Amniotic epithelial cell (primary cell): ENCODE measurements at regions not wholly inside any gene's neighbourhood (a gene's known extent, or its start where the extent isn't known, plus 50 kb on each side); places are given as distances from the start of the nearest gene placed in this dataset.
"Not testable (repeated sequence)": the region's sequence is repeated elsewhere in the genome, so short reads cannot be mapped to it uniquely, and the experiment has no call there.

Experiments used
- DNase-seq: peaks from one replicate; pipeline ENCODE4 v3.0.0-alpha.2; 2010; ENCODE audit warnings: low read depth

GRCh38 chr2:13218205-13218604, 501.5 kb downstream of the TRIB2 start:
- no peak for DNase-seq

- no peak for DNase-seq
These were observed 510.8 kb downstream of the TRIB2 start for GRCh38 chr2:13227578-13227977.

DNA sequence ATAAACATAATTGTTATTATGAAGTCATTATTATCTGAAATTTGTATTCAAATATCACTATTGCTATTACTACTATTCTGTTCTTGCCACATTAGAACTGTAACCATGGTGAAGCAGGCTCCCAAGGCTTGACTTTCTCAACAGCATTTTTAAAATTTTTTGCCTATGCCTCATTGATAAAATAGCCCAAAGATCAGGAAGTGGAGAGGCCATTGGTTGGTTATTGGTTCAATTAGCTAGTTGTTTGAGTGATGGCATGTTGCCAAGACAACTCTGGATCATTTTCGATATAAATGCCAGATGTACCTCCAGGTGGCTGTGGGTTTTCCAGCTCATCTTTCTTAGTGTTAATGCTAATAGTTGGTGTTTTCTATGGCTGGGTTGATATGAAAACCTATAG, 513.5 kb downstream of the TRIB2 start:
- DNase-seq, result no peak

DNA sequence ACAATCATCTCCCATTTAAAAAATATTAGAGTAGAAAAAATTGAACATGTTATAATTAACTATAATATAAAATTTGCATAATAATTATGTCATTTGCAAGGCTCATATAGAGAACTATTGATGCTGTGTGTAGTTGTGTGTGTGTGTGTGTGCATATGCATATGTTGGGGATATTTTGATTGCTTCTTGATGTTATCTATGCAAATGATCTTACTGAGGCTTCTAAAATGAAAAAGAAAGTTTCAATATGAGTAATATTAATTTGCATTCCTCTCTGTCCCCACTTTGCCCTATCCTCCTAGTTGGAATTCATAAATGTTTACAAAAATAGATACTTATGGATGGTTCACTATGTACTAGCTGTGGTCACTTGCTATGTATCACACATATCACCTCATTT, 523.3 kb downstream of the TRIB2 start:
- DNase-seq, result no peak

DNA sequence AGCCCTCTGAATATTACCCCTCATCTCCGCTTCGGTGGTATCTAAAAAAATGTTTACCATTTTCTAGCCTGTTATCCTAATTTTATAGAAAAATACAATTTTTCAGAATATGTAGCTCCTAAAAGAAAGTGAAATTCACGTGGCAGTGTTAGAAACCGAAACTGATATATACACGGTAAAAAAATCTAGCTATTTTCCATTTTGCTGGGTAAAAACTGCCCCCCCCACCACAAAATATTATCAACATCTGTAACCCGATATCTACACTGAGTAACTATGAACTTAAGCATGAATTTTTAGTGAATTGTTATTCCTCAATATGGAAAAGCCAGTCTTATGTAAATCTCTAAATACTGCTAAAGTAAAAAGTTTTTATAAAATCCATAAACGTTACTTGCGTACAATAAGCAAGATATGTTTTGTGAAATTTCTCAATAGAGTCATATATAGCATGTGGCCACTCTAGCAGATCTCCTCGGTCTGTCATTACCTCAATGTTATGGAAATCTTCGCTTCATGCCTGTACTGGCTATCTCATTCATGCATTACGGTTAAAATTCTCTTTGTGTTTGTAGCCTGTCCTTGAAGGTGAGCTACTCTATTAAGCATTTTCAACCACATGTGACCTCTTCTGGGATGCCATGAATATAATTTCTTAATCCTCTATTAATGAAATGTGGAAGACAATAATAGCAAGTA, 524.2 kb downstream of the TRIB2 start:
- no peak for DNase-seq

DNA sequence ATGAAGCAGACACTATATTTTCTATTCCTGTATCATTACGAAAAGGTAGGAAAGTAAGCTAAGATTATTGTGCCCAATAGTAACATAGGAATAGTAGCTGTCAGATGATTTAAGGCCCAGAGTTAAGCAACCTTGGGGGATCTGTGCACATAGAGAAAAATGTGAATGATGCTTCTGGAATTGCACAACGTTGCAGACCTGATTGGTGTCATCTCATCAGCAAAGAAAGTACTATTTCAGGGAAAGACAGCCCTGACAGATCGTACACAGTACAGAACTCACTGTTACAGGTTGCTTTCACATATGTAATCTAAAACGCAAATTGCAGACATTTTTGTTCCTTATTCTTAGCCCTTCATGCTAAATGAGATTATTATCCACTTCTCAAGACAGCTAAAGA, 535.9 kb downstream of the TRIB2 start:
- DNase-seq, result no peak

DNA sequence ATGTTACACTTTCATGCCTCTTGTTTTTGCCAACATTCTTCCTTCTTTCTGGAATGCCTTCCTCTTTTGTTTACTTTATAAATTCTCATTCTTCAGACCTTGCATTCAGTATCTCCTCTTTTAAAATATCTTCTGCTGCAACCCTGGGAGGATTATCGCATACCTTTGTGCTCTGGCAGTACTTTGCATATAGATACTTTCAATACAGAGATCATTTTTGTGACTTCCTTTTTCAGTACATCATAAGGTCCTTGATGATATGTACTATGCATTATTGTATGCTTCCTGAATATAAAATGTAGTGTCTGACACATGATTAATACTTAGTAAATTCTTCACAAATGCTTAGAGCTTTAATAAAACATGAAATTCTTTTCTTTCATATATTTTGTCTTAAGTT, 538.7 kb downstream of the TRIB2 start:
- no peak for DNase-seq

DNA sequence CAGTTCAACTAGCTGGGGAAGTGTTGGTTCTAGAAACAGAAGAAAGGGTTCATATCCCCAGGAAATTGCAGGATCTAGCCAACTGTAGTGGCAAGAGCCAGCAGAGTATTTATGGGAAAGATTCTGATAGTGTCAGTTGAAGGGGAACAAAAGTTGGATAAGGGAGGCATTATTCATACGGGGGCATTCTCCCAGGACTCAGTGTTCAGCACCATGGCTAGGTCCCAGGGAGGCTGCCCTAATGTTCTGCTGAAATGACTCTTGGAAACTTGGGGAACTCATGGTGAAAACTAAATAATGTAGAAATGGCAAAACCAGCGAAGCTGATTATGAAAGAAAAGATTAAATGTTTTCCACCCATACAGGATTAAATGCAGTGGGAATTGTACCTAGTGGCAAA, 543.7 kb downstream of the TRIB2 start:
- no peak for DNase-seq

- DNase-seq, result no peak
These were observed 549.4 kb downstream of the TRIB2 start for GRCh38 chr2:13266166-13266565.

- DNase-seq, result no peak
These were observed 568.0 kb downstream of the TRIB2 start for GRCh38 chr2:13284688-13285087.

DNA sequence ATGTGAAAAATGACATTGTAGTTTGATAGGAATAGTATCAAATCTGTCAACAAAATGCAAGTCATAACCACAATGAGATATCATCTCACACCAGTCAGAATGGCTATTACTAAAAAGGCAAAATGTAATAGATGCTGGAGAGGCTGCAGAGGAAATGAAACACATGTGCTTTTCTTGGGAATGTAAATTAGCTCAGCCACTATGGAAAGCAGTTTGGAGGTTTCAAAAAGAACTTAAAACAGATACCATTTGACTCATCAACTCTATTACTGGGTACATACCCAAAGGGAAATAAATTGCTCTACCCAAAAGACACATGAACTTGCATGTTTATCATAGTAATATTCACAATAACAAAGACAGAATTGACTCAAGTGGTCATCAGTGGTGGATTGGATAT, 572.6 kb downstream of the TRIB2 start:
- no peak for DNase-seq

- DNase-seq, result not testable (repeated sequence)
These were observed 591.7 kb downstream of the TRIB2 start for GRCh38 chr2:13308478-13308805.

DNA sequence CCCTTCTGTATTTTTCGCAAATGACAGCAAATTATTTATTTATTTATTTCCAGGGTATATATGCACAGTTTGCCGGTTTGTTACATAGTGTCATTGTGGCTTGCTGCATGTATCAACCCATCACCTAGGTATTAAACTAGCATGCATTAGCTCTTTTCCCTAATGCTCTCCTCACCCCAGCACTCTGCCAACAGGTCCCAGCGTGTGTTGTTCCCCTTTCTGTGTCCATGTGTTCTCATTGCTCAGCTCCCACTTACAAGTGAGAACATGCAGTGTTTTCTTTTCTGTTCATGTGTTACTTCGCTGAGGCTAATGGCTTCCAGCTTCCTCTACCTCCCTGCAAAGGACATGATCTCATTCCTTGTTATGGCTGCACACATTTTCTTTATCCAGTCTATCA, 592.3 kb downstream of the TRIB2 start:
- no peak for DNase-seq

GRCh38 chr2:13332060-13332459, 615.3 kb downstream of the TRIB2 start:
- DNase-seq, result no peak

- DNase-seq, result peak; percentile 13
These were observed 617.3 kb downstream of the TRIB2 start for GRCh38 chr2:13334071-13334470.

DNA sequence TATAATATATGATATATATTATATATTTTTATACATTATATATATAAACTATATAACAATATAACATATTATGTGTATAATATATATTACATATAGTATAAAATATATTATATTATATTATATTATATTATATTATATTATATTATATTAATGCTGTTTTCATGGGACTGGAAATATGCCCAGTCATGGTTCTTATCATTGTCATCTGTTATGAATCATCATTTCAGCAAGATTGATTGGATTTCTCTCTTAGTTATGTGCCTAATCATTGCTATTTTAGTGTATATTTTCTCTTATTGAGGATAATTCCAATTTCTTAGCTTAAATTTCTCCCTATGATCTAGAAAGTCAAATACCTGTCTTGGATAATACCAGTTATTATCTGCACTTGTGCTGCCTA, 617.8 kb downstream of the TRIB2 start:
- no peak for DNase-seq

GRCh38 chr2:13335862-13336535, 619.3 kb downstream of the TRIB2 start:
- DNase-seq, result no peak

- DNase-seq, result no peak
These were observed 634.3 kb downstream of the TRIB2 start for GRCh38 chr2:13351068-13351467.

GRCh38 chr2:13353083-13353482, 636.3 kb downstream of the TRIB2 start:
- no peak for DNase-seq

DNA sequence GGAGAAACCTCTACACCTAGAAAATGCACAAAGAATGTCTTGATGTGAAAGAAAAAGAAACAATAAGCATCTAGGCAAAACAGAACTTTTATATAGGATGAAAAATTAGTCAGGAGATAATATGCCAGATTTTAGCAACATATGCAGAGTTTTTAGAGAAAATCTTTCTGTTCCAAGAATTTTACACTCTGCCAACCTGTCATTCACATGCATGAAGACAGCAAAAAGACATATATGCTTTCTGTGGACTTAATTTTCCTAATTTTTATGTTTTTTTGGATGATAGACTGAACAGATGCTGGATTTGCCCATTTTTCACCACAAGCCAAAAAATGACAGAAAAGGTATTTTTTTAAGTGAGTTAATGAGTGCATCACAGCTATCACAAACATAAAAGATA, 637.3 kb downstream of the TRIB2 start:
- DNase-seq, result no peak

- DNase-seq, result not testable (repeated sequence)
These were observed 665.2 kb downstream of the TRIB2 start for GRCh38 chr2:13381928-13382327.

- DNase-seq, result not testable (repeated sequence)
These were observed 672.4 kb downstream of the TRIB2 start for GRCh38 chr2:13389172-13389571.

DNA sequence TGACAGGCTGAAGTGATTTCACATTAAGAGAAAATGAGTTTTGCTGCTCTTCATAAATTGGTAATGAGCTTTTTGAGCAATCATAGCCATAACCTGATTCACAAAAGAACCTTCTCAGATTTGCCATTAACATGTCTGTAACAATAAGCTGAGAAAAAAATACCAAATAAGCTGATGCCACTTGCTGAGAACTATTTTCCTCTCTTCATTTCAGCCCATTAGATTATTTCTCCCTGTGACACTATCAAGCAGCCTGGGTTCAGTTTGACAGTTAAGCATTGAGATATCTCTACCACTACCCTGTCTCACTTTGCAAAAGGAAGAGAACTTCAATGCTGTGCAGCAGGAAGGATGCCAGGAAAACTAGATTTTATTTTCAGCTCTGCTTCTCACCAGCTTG, 673.9 kb downstream of the TRIB2 start:
- DNase-seq, result no peak

DNA sequence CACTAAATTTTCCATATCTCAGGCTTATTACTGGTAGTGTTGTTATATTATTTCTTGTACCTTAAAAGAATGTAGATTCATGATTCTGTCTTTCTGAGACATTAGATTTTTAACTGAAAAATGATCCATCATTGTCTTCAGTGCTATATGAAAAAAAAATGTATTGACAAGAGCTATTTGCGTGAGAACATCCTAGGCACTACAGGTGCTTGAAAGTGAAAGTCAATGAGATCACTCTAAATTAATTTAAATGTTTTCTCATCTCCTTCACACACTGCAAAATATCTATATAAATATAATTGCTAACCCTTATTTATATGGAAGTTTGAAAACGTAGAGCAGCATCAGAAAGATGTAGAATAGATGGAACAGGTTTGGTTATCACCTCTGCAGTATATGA, 684.6 kb downstream of the TRIB2 start:
- no peak for DNase-seq
